NCI-H526 (cell line): ENCODE measurements at regions not wholly inside any gene's neighbourhood (a gene's known extent, or its start where the extent isn't known, plus 50 kb on each side); places are given as distances from the start of the nearest gene placed in this dataset.
"Not testable (repeated sequence)": the region's sequence is repeated elsewhere in the genome, so short reads cannot be mapped to it uniquely, and the experiment has no call there.

Source experiments
- DNase-seq, 2 experiments: peaks; one replicate each; lab custom pipeline; 2025; lab: John Stamatoyannopoulos, UW

- DNase-seq = no peak
Observed at GRCh38 chr9:10835791-10836463, 223.1 kb upstream of the PTPRD start.

GRCh38 chr9:10843151-10843550 lies 230.3 kb upstream of the PTPRD start:
- DNase-seq = no peak

GRCh38 chr9:10855847-10856246 lies 243.0 kb upstream of the PTPRD start:
- DNase-seq = peak in 1 of 2 experiments; percentile 26

- no peak for DNase-seq
Observed at GRCh38 chr9:10858817-10859216, 246.0 kb upstream of the PTPRD start.

GRCh38 chr9:10863476-10863875 lies 250.7 kb upstream of the PTPRD start:
- DNase-seq = no peak

GRCh38 chr9:10867194-10867593 lies 254.4 kb upstream of the PTPRD start:
- no peak for DNase-seq

- no peak for DNase-seq
Observed at GRCh38 chr9:10869687-10870086, 256.9 kb upstream of the PTPRD start.

- no peak for DNase-seq
Observed at GRCh38 chr9:10873999-10874398, 261.2 kb upstream of the PTPRD start.

GRCh38 chr9:10875752-10876151 lies 262.9 kb upstream of the PTPRD start:
- DNase-seq = no peak

GRCh38 chr9:10876333-10876732 lies 263.5 kb upstream of the PTPRD start:
- no peak for DNase-seq

- not testable (repeated sequence) for DNase-seq
Observed at GRCh38 chr9:10890266-10890665, 277.5 kb upstream of the PTPRD start.

GRCh38 chr9:10899509-10899908 lies 286.7 kb upstream of the PTPRD start:
- no peak for DNase-seq

- DNase-seq = no peak
Observed at GRCh38 chr9:10903969-10904368, 291.2 kb upstream of the PTPRD start.

GRCh38 chr9:10910779-10911178 lies 298.0 kb upstream of the PTPRD start:
- no peak for DNase-seq

GRCh38 chr9:10911373-10911772 lies 298.6 kb upstream of the PTPRD start:
- no peak for DNase-seq

- no peak for DNase-seq
Observed at GRCh38 chr9:10917001-10917400, 304.2 kb upstream of the PTPRD start.

GRCh38 chr9:10921671-10922070 lies 308.9 kb upstream of the PTPRD start:
- DNase-seq = no peak

- DNase-seq = no peak
Observed at GRCh38 chr9:10925896-10926295, 313.1 kb upstream of the PTPRD start.

- DNase-seq = no peak
Observed at GRCh38 chr9:10928372-10928771, 315.6 kb upstream of the PTPRD start.

GRCh38 chr9:10930081-10930480 lies 317.3 kb upstream of the PTPRD start:
- no peak for DNase-seq

GRCh38 chr9:10946676-10947410 lies 334.0 kb upstream of the PTPRD start:
- DNase-seq = no peak

- no peak for DNase-seq
Observed at GRCh38 chr9:10957878-10958277, 345.1 kb upstream of the PTPRD start.

- no peak for DNase-seq
Observed at GRCh38 chr9:10961883-10962282, 349.1 kb upstream of the PTPRD start.

GRCh38 chr9:10983251-10983650 lies 370.4 kb upstream of the PTPRD start:
- DNase-seq = no peak
